Loucy (cell line): ENCODE measurements at regions not wholly inside any gene's neighbourhood (a gene's known extent, or its start where the extent isn't known, plus 50 kb on each side); places are given as distances from the start of the nearest gene placed in this dataset.

ENCODE experiments used
- H2AFZ ChIP-seq: fragments of 200-600 bp; sonication (generic); 2 replicates; pipeline ENCODE4 v1.6.0; 2016; ENCODE audit warnings: antibody characterized with exemption, mild to moderate bottlenecking, low read length, moderate library complexity
- H3F3A ChIP-seq: fragments of 200-600 bp; 2 replicates; pipeline ENCODE4 v1.6.0; 2016; ENCODE audit warnings: antibody characterized with exemption, low read depth, mild to moderate bottlenecking
- H3K27me3 ChIP-seq: fragments of 200-600 bp; sonication (generic); 2 replicates; pipeline ENCODE4 v1.6.1; 2014; ENCODE audit warnings: low read length, mild to moderate bottlenecking; ENCODE audit not compliant: insufficient read depth, poor library complexity, severe bottlenecking
- H3K36me3 ChIP-seq: fragments of 200-600 bp; sonication (generic); 2 replicates; pipeline ENCODE4 v1.6.1; 2016; ENCODE audit warnings: low read length; ENCODE audit not compliant: insufficient read depth
- H3K4me1 ChIP-seq: fragments of 200-600 bp; sonication (generic); 2 replicates; pipeline ENCODE4 v1.5.1; 2014; ENCODE audit warnings: low read length, mild to moderate bottlenecking; ENCODE audit not compliant: insufficient read depth, poor library complexity, severe bottlenecking
- H3K4me2 ChIP-seq: fragments of 200-600 bp; sonication (generic); 2 replicates; pipeline ENCODE4 v1.6.0; 2014; ENCODE audit warnings: antibody characterized with exemption, low read length, low read depth, mild to moderate bottlenecking; ENCODE audit not compliant: poor library complexity, severe bottlenecking
- H3K4me3 ChIP-seq: fragments of 200-600 bp; sonication (generic); 2 replicates; pipeline ENCODE4 v1.5.1; 2014; ENCODE audit warnings: low read length, mild to moderate bottlenecking, mixed read lengths; ENCODE audit not compliant: poor library complexity, severe bottlenecking
- H3K79me2 ChIP-seq: fragments of 200-600 bp; sonication (generic); 2 replicates; pipeline ENCODE4 v1.6.1; 2014; ENCODE audit warnings: low read length; ENCODE audit not compliant: insufficient read depth
- H3K9ac ChIP-seq: fragments of 200-600 bp; sonication (generic); 2 replicates; pipeline ENCODE4 v1.6.0; 2014; ENCODE audit warnings: mild to moderate bottlenecking, low read depth, low read length, moderate library complexity; ENCODE audit not compliant: poor library complexity, severe bottlenecking
- H3K9me2 ChIP-seq: fragments of 200-600 bp; sonication (generic); replicated peaks from 2 replicates; pipeline ENCODE4 v1.6.1; 2016; ENCODE audit warnings: low read depth, low read length, mixed read lengths
- H3K9me3 ChIP-seq: fragments of 200-600 bp; sonication (generic); 2 replicates; pipeline ENCODE4 v1.6.1; 2014; ENCODE audit warnings: mild to moderate bottlenecking, antibody characterized with exemption, low read length, low read depth; ENCODE audit not compliant: insufficient read depth
- H4K20me1 ChIP-seq: fragments of 200-600 bp; sonication (generic); 2 replicates; pipeline ENCODE4 v1.6.0; 2014; ENCODE audit warnings: antibody characterized with exemption, low read length, mild to moderate bottlenecking; ENCODE audit not compliant: insufficient read depth, poor library complexity, severe bottlenecking
- CTCF ChIP-seq: fragments of 200-600 bp; sonication (generic); conservative IDR thresholded peaks from 2 replicates; pipeline ENCODE4 v1.5.1; 2014; ENCODE audit warnings: mild to moderate bottlenecking, antibody characterized with exemption, low read length
- EZH2phosphoT487 ChIP-seq: fragments of 200-600 bp; IDR thresholded peaks from 2 replicates; pipeline ENCODE4 v1.6.1; 2018; ENCODE audit warnings: antibody characterized with exemption, mild to moderate bottlenecking, moderate library complexity, borderline replicate concordance

- no peaks in the 10 kb centered on the region for H3K27me3 ChIP-seq
- H3K9me2 ChIP-seq = no peaks in the 10 kb centered on the region
- H4K20me1 ChIP-seq = no peaks in the 10 kb centered on the region
- H3K9ac ChIP-seq = no peak overlapping the region
- no peaks in the 10 kb centered on the region for H3K79me2 ChIP-seq
- no peaks in the 10 kb centered on the region for H3K36me3 ChIP-seq
- no peak overlapping the region for H3K4me2 ChIP-seq
- no peaks in the 10 kb centered on the region for H3K9me3 ChIP-seq
- H2AFZ ChIP-seq = no peak overlapping the region
- TF ChIP-seq EZH2phosphoT487 (no peak), CTCF (no peak)
- no peak overlapping the region for H3K4me3 ChIP-seq
- no peaks in the 10 kb centered on the region for H3F3A ChIP-seq
- H3K4me1 ChIP-seq = no peaks in the 10 kb centered on the region
These were observed 556.0 kb upstream of the GJE1 start for GRCh38 chr6:141576751-141577150.

- peak overlapping the region; percentile 63 for H3K4me3 ChIP-seq
- peak overlapping the region; percentile 82 for H2AFZ ChIP-seq
- no peaks in the 10 kb centered on the region for H3K79me2 ChIP-seq
- no peaks in the 10 kb centered on the region for H3K9me2 ChIP-seq
- H3F3A ChIP-seq = no peaks in the 10 kb centered on the region
- H3K9me3 ChIP-seq = no peaks in the 10 kb centered on the region
- peak overlapping the region; percentile 71 for H3K4me2 ChIP-seq
- no peaks in the 10 kb centered on the region for H4K20me1 ChIP-seq
- no peaks in the 10 kb centered on the region for H3K36me3 ChIP-seq
- peak overlapping the region; percentile 38 for H3K9ac ChIP-seq
- H3K27me3 ChIP-seq = no peaks in the 10 kb centered on the region
- peaks cover 11% of the 10 kb centered on the region for H3K4me1 ChIP-seq
- TF ChIP-seq EZH2phosphoT487 (no peak), CTCF (peak; percentile 94)
These were observed 569.6 kb upstream of the GJE1 start for GRCh38 chr6:141562851-141563763.

GRCh38 chr6:141562186-141562811 is 570.4 kb upstream of the GJE1 start:
- H3K9me2 ChIP-seq = no peaks in the 10 kb centered on the region
- peak overlapping the region; percentile 38 for H3K9ac ChIP-seq
- no peaks in the 10 kb centered on the region for H3K36me3 ChIP-seq
- H2AFZ ChIP-seq = peak overlapping the region; percentile 82
- no peaks in the 10 kb centered on the region for H4K20me1 ChIP-seq
- no peaks in the 10 kb centered on the region for H3F3A ChIP-seq
- no peaks in the 10 kb centered on the region for H3K79me2 ChIP-seq
- H3K4me1 ChIP-seq = peaks cover 11% of the 10 kb centered on the region
- TF ChIP-seq CTCF (no peak), EZH2phosphoT487 (no peak)
- no peaks in the 10 kb centered on the region for H3K27me3 ChIP-seq
- peak overlapping the region; percentile 63 for H3K4me3 ChIP-seq
- no peaks in the 10 kb centered on the region for H3K9me3 ChIP-seq
- H3K4me2 ChIP-seq = peak overlapping the region; percentile 71
